Heart right ventricle (tissue), 16 donors: ENCODE measurements at regions not wholly inside any gene's neighbourhood (a gene's known extent, or its start where the extent isn't known, plus 50 kb on each side); places are given as distances from the start of the nearest gene placed in this dataset.

Experiments used
- ATAC-seq, 8 donors: fragments of 200-7000 bp; cut with Tn5 transposase; one replicate each; pipeline ENCODE4 v1.9.1; 2020; ENCODE audit warnings: mild to moderate bottlenecking in 8 of 8, moderate library complexity in 8 of 8, moderate number of reproducible peaks in 1 of 8
- DNase-seq, 2 donors: peaks; one replicate each; pipeline ENCODE4 v3.0.0-alpha.2; 2020
- H3K27ac ChIP-seq, 10 donors: fragments of 200-600 bp; sonication (generic) in 2 of 10; one replicate each; pipeline versions ENCODE4 v1.5.0 to v1.8.0; 2020 to 2022; ENCODE audit warnings: mild to moderate bottlenecking in 3 of 10
- H3K27me3 ChIP-seq, 7 donors: fragments of 200-600 bp; one replicate each; pipeline ENCODE4 v1.8.0; 2021 to 2022; ENCODE audit warnings: mild to moderate bottlenecking in 2 of 7
- H3K36me3 ChIP-seq, 9 donors: fragments of 200-600 bp; sonication (generic) in 1 of 9; one replicate each; pipeline versions ENCODE4 v1.5.0 to v1.8.0; 2020 to 2022; ENCODE audit warnings: mild to moderate bottlenecking in 2 of 9
- H3K4me1 ChIP-seq, 9 donors: fragments of 200-600 bp; sonication (generic) in 1 of 9; one replicate each; pipeline versions ENCODE4 v1.5.0 to v1.8.0; 2020 to 2022; ENCODE audit warnings: mild to moderate bottlenecking in 4 of 9
- H3K4me3 ChIP-seq, 10 donors: fragments of 200-600 bp; sonication (generic) in 2 of 10; one replicate each; pipeline versions ENCODE4 v1.5.0 to v1.8.0; 2020 to 2022; ENCODE audit warnings: mild to moderate bottlenecking in 7 of 10, moderate library complexity in 2 of 10
- H3K9me3 ChIP-seq, 11 donors: fragments of 200-600 bp in 10 of 11; sonication (generic) in 2 of 11; one replicate each; pipeline versions ENCODE4 v1.5.0 to v1.8.0; 2013 to 2022; ENCODE audit warnings: mild to moderate bottlenecking in 2 of 11, control low read depth in 1 of 11, moderate library complexity in 1 of 11
- WGBS, 2 donors: extraction: QIAGEN DNeasy Blood & Tissue Kit; methylation state at CpG; one replicate each; pipeline ENCODE4 v1.1.7; 2013; ENCODE audit warnings: inconsistent platforms in 1 of 2; 5-methylcytosine and 5-hydroxymethylcytosine counted together
- intact Hi-C, 10 donors: fragments of 100-400 bp; cut with DNase I; formaldehyde crosslinking; loops; one replicate each; pipeline versions ENCODE4 v1.11.1 to v1.14.2; 2022
- TF ChIP-seq, protein P1 (sequence below), 9 donors: fragments of 200-600 bp; sonication (generic) in 2 of 9; IDR thresholded peaks; one replicate each; pipeline versions ENCODE4 v1.5.0 to v1.8.0; 2021 to 2022; ENCODE audit warnings: antibody characterized with exemption in 9 of 9, mild to moderate bottlenecking in 5 of 9, moderate library complexity in 1 of 9
- donor health status: Arrhythmogenic right ventricular cardiomyopathy.
- donor health status: ischemic (EF 13 %, LVEDD 7.1; RV severe dilation, severe dysfunction).
- donor health status: healthy with polysubstance abuse.
- donor health status: DM: no; HTN: yes; CAD: no.
- donor health status: DM: no; HTN: no; CAD: no.
- donor health status: ischemic (EF 25% LVEDD 6.9; RV normal size, moderate dysfunction).
- donor health status: ischemic (EF 25% LVEDD 5.7; RV mildly dilated, moderate dysfunction).
- donor health status: healthy.
- donor health status: DM: yes; HTN: yes; CAD: no.
- donor health status: Ischemic cardiomyopathy.
- donor health status: ischemic (EF 35%, LVEDD 5.7; RV mildly dilated, moderate dysfunction).
- donor health status: nonischemic (EF 11% LVEDD 7.7; RV severe dilation, severe dysfunction).
- donor health status: DM: yes; HTN: yes; CAD: no.
- donor health status: PGD.
- donor health status: ischemic (EF 29% LVEDD 5.4; RV normal size, mild dysfunction).
- donor health status: nonischemic (EF 23%, LVEDD 6.1; RV moderate dilation, normal function).

DNA sequence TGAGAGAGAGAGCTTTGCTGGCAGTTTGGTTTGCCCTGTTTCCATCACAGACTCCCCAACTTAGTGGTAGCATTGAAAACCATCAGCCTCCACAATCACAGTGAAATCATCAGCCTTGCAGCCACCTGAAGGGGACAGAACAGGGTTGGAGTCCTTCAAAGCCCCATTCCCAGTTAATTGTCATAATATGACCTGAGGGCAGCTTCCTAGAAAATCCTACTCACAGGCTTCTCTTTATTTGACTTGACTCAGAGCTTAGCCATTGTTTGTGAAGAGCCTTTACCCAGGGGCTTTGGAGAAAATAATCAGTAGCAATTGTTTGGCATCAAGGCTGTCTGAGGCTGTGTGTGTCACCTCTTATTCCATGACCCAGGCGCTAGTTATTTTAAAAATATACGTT is 308.7 kb downstream of the CBLN2 start:
- WGBS, 2 donors, result 73 to 74% methylated on average over 2 of the region's 2 CpGs
- ATAC-seq, result no peak
- TF ChIP-seq, protein P1, sequence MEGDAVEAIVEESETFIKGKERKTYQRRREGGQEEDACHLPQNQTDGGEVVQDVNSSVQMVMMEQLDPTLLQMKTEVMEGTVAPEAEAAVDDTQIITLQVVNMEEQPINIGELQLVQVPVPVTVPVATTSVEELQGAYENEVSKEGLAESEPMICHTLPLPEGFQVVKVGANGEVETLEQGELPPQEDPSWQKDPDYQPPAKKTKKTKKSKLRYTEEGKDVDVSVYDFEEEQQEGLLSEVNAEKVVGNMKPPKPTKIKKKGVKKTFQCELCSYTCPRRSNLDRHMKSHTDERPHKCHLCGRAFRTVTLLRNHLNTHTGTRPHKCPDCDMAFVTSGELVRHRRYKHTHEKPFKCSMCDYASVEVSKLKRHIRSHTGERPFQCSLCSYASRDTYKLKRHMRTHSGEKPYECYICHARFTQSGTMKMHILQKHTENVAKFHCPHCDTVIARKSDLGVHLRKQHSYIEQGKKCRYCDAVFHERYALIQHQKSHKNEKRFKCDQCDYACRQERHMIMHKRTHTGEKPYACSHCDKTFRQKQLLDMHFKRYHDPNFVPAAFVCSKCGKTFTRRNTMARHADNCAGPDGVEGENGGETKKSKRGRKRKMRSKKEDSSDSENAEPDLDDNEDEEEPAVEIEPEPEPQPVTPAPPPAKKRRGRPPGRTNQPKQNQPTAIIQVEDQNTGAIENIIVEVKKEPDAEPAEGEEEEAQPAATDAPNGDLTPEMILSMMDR (IDR thresholded peaks at IDR 0.05), result no peak

DNA sequence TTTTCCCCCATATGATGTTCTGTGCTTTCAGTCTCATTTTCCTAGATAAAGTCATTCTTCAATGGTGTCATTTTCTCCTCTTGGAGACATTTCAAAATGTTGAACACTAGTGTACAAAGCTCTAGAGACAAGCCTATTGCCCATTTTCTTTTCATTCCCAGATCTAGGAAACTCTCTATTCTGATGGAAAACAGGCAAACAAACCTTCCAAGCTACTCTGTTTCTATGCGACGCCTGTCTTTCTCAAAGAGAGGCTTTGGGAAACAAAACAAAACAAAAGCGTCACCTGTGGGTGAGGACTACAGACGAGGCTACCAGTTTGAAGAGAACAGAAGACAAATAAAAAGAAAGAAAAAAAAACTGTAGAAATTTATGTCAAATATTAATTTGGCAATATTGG is 311.0 kb downstream of the CBLN2 start:
- Histone ChIP-seq H3K36me3 (no peaks in the 10 kb centered on the region), H3K9me3 (no peaks in the 10 kb centered on the region), H3K4me1 (no peaks in the 10 kb centered on the region), H3K27me3 (no peaks in the 10 kb centered on the region), H3K4me3 (no peak overlapping the region), H3K27ac (no peak overlapping the region)
- TF ChIP-seq, protein P1 (IDR thresholded peaks at IDR 0.05), result no peak
- 58 to 64% methylated on average over 4 of the region's 4 CpGs for WGBS, 2 donors
- DNase-seq (no peak), ATAC-seq (no peak)
- intact Hi-C loops, result no loop called here

More for the DNA sequence above, 308.7 kb downstream of the CBLN2 start:
- intact Hi-C loops, result no loop called here
- H3K27ac ChIP-seq, result no peak overlapping the region
- H3K27me3 ChIP-seq, result no peaks in the 10 kb centered on the region
- no peaks in the 10 kb centered on the region for H3K9me3 ChIP-seq
- H3K36me3 ChIP-seq, result no peaks in the 10 kb centered on the region
- no peak for DNase-seq
- no peak overlapping the region for H3K4me3 ChIP-seq
- no peaks in the 10 kb centered on the region for H3K4me1 ChIP-seq

DNA sequence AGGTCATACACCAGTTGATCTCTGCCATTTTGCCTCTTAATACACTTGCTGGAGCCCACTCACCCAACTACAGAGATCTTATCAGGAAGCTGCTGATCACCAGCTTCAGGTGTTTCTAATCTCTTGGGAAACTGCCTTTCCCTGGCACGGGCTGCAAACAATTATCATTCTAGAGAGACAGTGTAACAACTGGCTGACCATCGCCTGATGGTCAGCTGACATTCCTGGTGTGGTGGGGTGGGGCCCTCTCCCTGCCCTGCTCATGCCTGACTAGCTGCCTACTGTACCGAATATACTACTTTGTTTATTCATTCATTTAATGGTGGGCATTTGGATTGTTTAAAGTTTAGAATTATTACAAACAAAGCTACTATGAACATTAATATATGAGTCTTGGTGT is 311.5 kb downstream of the CBLN2 start:
- no peak overlapping the region for H3K4me3 ChIP-seq
- TF ChIP-seq, protein P1 (IDR thresholded peaks at IDR 0.05), result no peak
- H3K27ac ChIP-seq, result no peak overlapping the region
- no peak for ATAC-seq
- WGBS, 2 donors, result 67 to 74% methylated on average over 3 of the region's 3 CpGs
- H3K9me3 ChIP-seq, result no peaks in the 10 kb centered on the region
- DNase-seq, result no peak
- H3K36me3 ChIP-seq, result no peaks in the 10 kb centered on the region
- no peaks in the 10 kb centered on the region for H3K4me1 ChIP-seq
- intact Hi-C loops, result no loop called here
- H3K27me3 ChIP-seq, result no peaks in the 10 kb centered on the region

DNA sequence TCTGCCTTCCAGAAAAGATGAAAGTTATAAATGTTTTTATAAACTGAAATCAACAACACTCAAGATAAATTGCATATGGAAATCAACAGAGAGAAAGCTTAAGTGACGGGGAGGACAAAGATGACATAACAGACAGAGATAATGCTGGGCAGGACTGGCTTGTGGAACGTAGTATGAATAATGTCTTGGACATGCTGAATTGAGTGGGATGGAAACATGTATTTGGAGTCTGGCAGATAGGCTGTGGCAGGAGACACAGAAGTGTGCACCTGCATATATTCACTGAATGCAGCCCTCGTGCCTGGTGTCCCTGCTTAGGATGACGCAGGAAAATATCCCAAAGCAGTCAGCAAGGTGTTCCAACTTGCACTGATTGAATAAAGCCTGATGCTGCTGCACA is 318.2 kb downstream of the CBLN2 start:
- 39% methylated on average over 4 of the region's 4 CpGs for WGBS, 2 donors
- Histone ChIP-seq H3K27ac (no peak overlapping the region), H3K36me3 (no peaks in the 10 kb centered on the region), H3K9me3 (peaks cover 0 to 6% (median 0%) of the 10 kb centered on the region in 11 donors), H3K4me1 (no peaks in the 10 kb centered on the region), H3K27me3 (no peaks in the 10 kb centered on the region), H3K4me3 (no peak overlapping the region)
- intact Hi-C loops, result no loop called here
- TF ChIP-seq, protein P1 (IDR thresholded peaks at IDR 0.05), result no peak
- DNase-seq (no peak), ATAC-seq (no peak)

DNA sequence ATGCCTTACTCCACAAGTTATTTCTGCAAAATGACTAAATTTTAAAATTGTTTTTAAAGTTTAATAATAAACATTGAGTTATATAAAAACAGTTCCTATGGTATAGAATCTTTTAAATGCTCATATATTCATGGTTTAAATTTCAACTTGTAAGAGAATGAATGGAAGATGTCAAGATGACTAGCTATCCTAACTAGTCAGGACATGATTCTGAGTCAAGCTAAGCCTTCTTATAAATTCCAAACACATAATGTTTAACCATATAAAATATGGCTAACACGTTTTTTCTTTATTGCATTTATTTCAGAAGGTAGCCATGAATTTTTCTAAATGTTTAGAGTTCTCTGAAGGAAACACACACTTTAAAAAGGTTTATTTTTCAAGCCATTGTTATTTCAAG is 320.4 kb downstream of the CBLN2 start:
- no peak overlapping the region for H3K4me3 ChIP-seq
- no peak overlapping the region for H3K27ac ChIP-seq
- no peak for DNase-seq
- H3K36me3 ChIP-seq, result no peaks in the 10 kb centered on the region
- H3K4me1 ChIP-seq, result no peaks in the 10 kb centered on the region
- TF ChIP-seq, protein P1 (IDR thresholded peaks at IDR 0.05), result no peak
- intact Hi-C loops, result no loop called here
- peaks cover 0 to 12% (median 0%) of the 10 kb centered on the region in 11 donors for H3K9me3 ChIP-seq
- H3K27me3 ChIP-seq, result no peaks in the 10 kb centered on the region
- WGBS, 2 donors, result 35 to 52% methylated on average over 1 of the region's 1 CpG
- no peak for ATAC-seq
